Fibroblast of pulmonary artery (primary cell): ENCODE measurements at regions not wholly inside any gene's neighbourhood (a gene's known extent, or its start where the extent isn't known, plus 50 kb on each side); places are given as distances from the start of the nearest gene placed in this dataset.
"Not testable (repeated sequence)": the region's sequence is repeated elsewhere in the genome, so short reads cannot be mapped to it uniquely, and the experiment has no call there.

Experiments used
- DNase-seq: peaks from one replicate; pipeline ENCODE4 v3.0.0-alpha.2; 2010; ENCODE audit warnings: low read depth
- H3K4me3 ChIP-seq: replicated peaks from 2 replicates; pipeline ENCODE4 v1.5.1; 2011; ENCODE audit warnings: low read depth, mild to moderate bottlenecking, control low read depth, low read length, moderate library complexity
- CTCF ChIP-seq: IDR thresholded peaks from 2 replicates; pipeline ENCODE4 v1.5.1; 2011; ENCODE audit warnings: mild to moderate bottlenecking, control low read depth, low read length, inconsistent platforms; ENCODE audit errors: missing control alignments

- no peak overlapping the region for H3K4me3 ChIP-seq
- DNase-seq, result no peak
- no peak for TF ChIP-seq CTCF
Measured at GRCh38 chrX:28178206-28178605, 197.0 kb upstream of the DCAF8L1 start.

GRCh38 chrX:28177202-28177601 lies 196.0 kb upstream of the DCAF8L1 start:
- DNase-seq, result no peak
- TF ChIP-seq CTCF, result peak; percentile 24
- no peak overlapping the region for H3K4me3 ChIP-seq

- TF ChIP-seq CTCF, result no peak
- no peak for DNase-seq
- H3K4me3 ChIP-seq, result no peak overlapping the region
Measured at GRCh38 chrX:28170713-28171112, 189.5 kb upstream of the DCAF8L1 start.

- no peak for DNase-seq
- no peak for TF ChIP-seq CTCF
- no peak overlapping the region for H3K4me3 ChIP-seq
Measured at GRCh38 chrX:28158019-28158777, 176.9 kb upstream of the DCAF8L1 start.

GRCh38 chrX:28152263-28152662 lies 171.0 kb upstream of the DCAF8L1 start:
- not testable (repeated sequence) for H3K4me3 ChIP-seq, DNase-seq

GRCh38 chrX:28135378-28136047 lies 154.3 kb upstream of the DCAF8L1 start:
- no peak for TF ChIP-seq CTCF
- no peak overlapping the region for H3K4me3 ChIP-seq
- DNase-seq, result peak; percentile 34

- TF ChIP-seq CTCF, result no peak
- DNase-seq, result no peak
- H3K4me3 ChIP-seq, result no peak overlapping the region
Measured at GRCh38 chrX:28133763-28134162, 152.5 kb upstream of the DCAF8L1 start.
